Smooth muscle cell (in vitro differentiated cells): ENCODE measurements at regions not wholly inside any gene's neighbourhood (a gene's known extent, or its start where the extent isn't known, plus 50 kb on each side); places are given as distances from the start of the nearest gene placed in this dataset.
"Not testable (repeated sequence)": the region's sequence is repeated elsewhere in the genome, so short reads cannot be mapped to it uniquely, and the experiment has no call there.

Source experiments
- DNase-seq: peaks from one replicate; lab custom pipeline; 2025; ENCODE audit not compliant: unreplicated experiment; lab: John Stamatoyannopoulos, UW
- H2AFZ ChIP-seq: fragments of 200-600 bp; sonication (generic); 2 replicates; pipeline ENCODE4 v1.6.0; 2016; ENCODE audit warnings: antibody characterized with exemption, low read depth, mild to moderate bottlenecking
- H3F3A ChIP-seq: fragments of 200-600 bp; sonication (generic); 2 replicates; pipeline ENCODE4 v1.6.0; 2017; ENCODE audit warnings: antibody characterized with exemption, low read depth
- H3K27ac ChIP-seq: fragments of 200-600 bp; sonication (generic); 2 replicates; pipeline ENCODE4 v1.5.1; 2016; ENCODE audit warnings: low read depth, mild to moderate bottlenecking
- H3K27me3 ChIP-seq: fragments of 200-600 bp; sonication (generic); 2 replicates; pipeline ENCODE4 v1.6.1; 2016; ENCODE audit warnings: low read depth, mild to moderate bottlenecking
- H3K36me3 ChIP-seq: fragments of 200-600 bp; sonication (generic); 2 replicates; pipeline ENCODE4 v1.5.1; 2016; ENCODE audit warnings: low read depth
- H3K4me1 ChIP-seq: fragments of 200-600 bp; sonication (generic); 2 replicates; pipeline ENCODE4 v1.5.1; 2016; ENCODE audit warnings: low read depth
- H3K4me2 ChIP-seq: fragments of 200-600 bp; sonication (generic); 2 replicates; pipeline ENCODE4 v1.6.0; 2016; ENCODE audit warnings: mild to moderate bottlenecking
- H3K4me3 ChIP-seq: fragments of 200-600 bp; sonication (generic); 2 replicates; pipeline ENCODE4 v1.5.1; 2016; ENCODE audit warnings: mild to moderate bottlenecking
- H3K79me2 ChIP-seq: fragments of 200-600 bp; sonication (generic); 2 replicates; pipeline ENCODE4 v1.6.0; 2016; ENCODE audit warnings: low read depth, mild to moderate bottlenecking
- H3K9ac ChIP-seq: fragments of 200-600 bp; sonication (generic); 2 replicates; pipeline ENCODE4 v1.6.0; 2016; ENCODE audit warnings: low read depth
- H3K9me3 ChIP-seq: fragments of 200-600 bp; sonication (generic); replicated peaks from 2 replicates; pipeline ENCODE4 v1.5.1; 2016; ENCODE audit warnings: low read depth
- H4K20me1 ChIP-seq: fragments of 200-600 bp; sonication (generic); 2 replicates; pipeline ENCODE4 v1.6.0; 2016; ENCODE audit warnings: low read depth
- WGBS: methylation state at CpG from one replicate; pipeline ENCODE4 v1.1.7; 2016; ENCODE audit warnings: low lambda C conversion rate; 5-methylcytosine and 5-hydroxymethylcytosine counted together
- TF ChIP-seq, protein P1 (sequence below): fragments of 200-600 bp; sonication (generic); IDR thresholded peaks from 2 replicates; pipeline ENCODE4 v1.5.1; 2017; ENCODE audit warnings: borderline replicate concordance, mild to moderate bottlenecking, antibody characterized with exemption; ENCODE audit not compliant: insufficient read depth, poor library complexity, severe bottlenecking

DNA sequence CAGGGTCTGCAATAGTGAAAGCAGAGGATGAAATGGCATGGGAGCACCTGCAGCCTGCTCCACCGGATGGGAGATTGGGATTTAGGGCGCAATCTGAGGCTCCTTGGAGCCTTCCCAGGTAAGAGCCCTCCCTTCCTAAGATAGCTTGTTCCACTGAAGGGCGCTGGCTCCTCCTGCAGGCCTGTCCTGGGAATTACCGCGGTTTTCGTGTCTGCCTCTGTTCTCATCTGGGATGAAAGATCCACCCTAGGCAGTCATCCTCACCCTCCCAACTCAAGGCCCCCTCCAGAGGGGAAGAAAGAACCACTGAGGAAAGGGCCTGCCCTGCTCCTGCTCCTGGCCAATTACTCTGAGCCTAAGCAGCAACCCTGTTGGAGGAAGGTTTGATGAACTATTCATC is 547.5 kb downstream of the SMARCA1 start:
- DNase-seq = peak; percentile 2
- Histone ChIP-seq H3F3A (no peaks in the 10 kb centered on the region), H3K27me3 (no peaks in the 10 kb centered on the region), H4K20me1 (no peaks in the 10 kb centered on the region), H3K4me3 (no peak overlapping the region), H3K27ac (no peak overlapping the region), H3K9me3 (no peaks in the 10 kb centered on the region), H2AFZ (no peak overlapping the region), H3K36me3 (no peaks in the 10 kb centered on the region), H3K9ac (no peak overlapping the region), H3K4me2 (no peak overlapping the region), H3K4me1 (peaks cover 5% of the 10 kb centered on the region), H3K79me2 (no peaks in the 10 kb centered on the region)
- TF ChIP-seq, protein P1, sequence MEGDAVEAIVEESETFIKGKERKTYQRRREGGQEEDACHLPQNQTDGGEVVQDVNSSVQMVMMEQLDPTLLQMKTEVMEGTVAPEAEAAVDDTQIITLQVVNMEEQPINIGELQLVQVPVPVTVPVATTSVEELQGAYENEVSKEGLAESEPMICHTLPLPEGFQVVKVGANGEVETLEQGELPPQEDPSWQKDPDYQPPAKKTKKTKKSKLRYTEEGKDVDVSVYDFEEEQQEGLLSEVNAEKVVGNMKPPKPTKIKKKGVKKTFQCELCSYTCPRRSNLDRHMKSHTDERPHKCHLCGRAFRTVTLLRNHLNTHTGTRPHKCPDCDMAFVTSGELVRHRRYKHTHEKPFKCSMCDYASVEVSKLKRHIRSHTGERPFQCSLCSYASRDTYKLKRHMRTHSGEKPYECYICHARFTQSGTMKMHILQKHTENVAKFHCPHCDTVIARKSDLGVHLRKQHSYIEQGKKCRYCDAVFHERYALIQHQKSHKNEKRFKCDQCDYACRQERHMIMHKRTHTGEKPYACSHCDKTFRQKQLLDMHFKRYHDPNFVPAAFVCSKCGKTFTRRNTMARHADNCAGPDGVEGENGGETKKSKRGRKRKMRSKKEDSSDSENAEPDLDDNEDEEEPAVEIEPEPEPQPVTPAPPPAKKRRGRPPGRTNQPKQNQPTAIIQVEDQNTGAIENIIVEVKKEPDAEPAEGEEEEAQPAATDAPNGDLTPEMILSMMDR = peak; percentile 65
- 13% methylated on average over 6 of the region's 6 CpGs for WGBS

DNA sequence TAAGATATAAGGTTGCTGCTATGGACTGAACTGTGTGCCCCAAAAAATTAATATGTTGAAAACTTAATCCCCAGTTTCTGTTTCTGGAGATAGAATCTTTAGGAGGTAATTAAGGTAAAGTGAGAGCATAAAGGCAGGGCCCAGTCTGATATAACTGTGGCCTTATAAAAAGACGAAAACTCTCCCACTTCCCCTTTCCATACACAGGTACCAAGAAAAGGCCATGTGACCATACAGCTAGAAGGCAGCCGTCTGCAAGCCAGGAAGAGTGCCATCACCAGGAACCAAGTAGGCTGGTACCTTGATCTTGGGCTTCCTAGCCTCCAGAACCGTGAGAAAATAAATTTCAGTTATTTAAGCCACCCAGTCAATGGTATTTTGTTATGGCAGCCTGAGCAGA is 550.3 kb downstream of the SMARCA1 start:
- H3K36me3 ChIP-seq = no peaks in the 10 kb centered on the region
- TF ChIP-seq, protein P1 = no peak
- no peaks in the 10 kb centered on the region for H3F3A ChIP-seq
- no peak overlapping the region for H3K27ac ChIP-seq
- H2AFZ ChIP-seq = no peak overlapping the region
- no peak for DNase-seq
- H3K9me3 ChIP-seq = no peaks in the 10 kb centered on the region
- no peak overlapping the region for H3K4me3 ChIP-seq
- no peaks in the 10 kb centered on the region for H3K79me2 ChIP-seq
- H4K20me1 ChIP-seq = no peaks in the 10 kb centered on the region
- H3K9ac ChIP-seq = no peak overlapping the region
- WGBS = 67% methylated on average over 3 of the region's 3 CpGs
- no peaks in the 10 kb centered on the region for H3K27me3 ChIP-seq
- no peak overlapping the region for H3K4me2 ChIP-seq
- H3K4me1 ChIP-seq = peaks cover 5% of the 10 kb centered on the region

- TF ChIP-seq, protein P1 = no peak
- no peaks in the 10 kb centered on the region for H4K20me1 ChIP-seq
- WGBS = 71% methylated on average over 1 of the region's 1 CpG
Observed at GRCh38 chrX:128961290-128961689, 562.0 kb downstream of the SMARCA1 start.

DNA sequence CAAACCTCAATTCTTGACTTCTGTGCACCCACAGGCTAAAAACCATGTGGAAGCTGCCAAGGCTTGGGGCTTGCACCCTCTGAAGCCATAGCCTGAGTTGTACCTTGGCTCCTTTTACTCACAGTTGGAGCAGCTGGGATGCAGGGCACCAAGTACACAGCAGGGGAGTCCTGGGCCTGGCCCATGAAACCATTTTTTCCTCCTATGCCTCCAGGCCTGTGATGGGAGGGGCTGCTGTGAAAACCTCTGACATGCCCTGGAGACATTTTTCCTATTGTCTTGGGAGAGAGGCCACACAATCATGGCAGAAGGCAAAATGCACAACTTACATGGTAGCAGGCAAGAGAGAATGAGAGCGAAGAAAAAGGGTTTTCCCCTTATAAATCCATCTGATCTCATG is 568.6 kb downstream of the SMARCA1 start:
- H3K4me2 ChIP-seq, H3K79me2 ChIP-seq, H3K4me3 ChIP-seq, H3K27ac ChIP-seq, H3K36me3 ChIP-seq, H3F3A ChIP-seq, H2AFZ ChIP-seq, H3K27me3 ChIP-seq, DNase-seq, H4K20me1 ChIP-seq, H3K9me3 ChIP-seq, H3K9ac ChIP-seq, H3K4me1 ChIP-seq: not testable (repeated sequence)
- 89% methylated on average over 1 of the region's 1 CpG for WGBS

More at GRCh38 chrX:128961290-128961689, 562.0 kb downstream of the SMARCA1 start:
- DNase-seq = no peak
- Histone ChIP-seq H3F3A (no peaks in the 10 kb centered on the region), H3K27ac (no peak overlapping the region), H3K4me2 (no peak overlapping the region), H3K9me3 (no peaks in the 10 kb centered on the region), H3K4me3 (no peak overlapping the region), H3K79me2 (no peaks in the 10 kb centered on the region), H3K9ac (no peak overlapping the region), H3K36me3 (no peaks in the 10 kb centered on the region), H3K4me1 (no peaks in the 10 kb centered on the region), H3K27me3 (no peaks in the 10 kb centered on the region), H2AFZ (no peak overlapping the region)
